ENCODE measurements at regions not wholly inside any gene's neighbourhood (a gene's known extent, or its start where the extent isn't known, plus 50 kb on each side); places are given as distances from the start of the nearest gene placed in this dataset.
"Not testable (repeated sequence)": the region's sequence is repeated elsewhere in the genome, so short reads cannot be mapped to it uniquely, and the experiment has no call there.

- Histone ChIP-seq H4K20me1 (ENCODE audit: low read depth, low read length) (no peaks in the 10 kb centered on the region), H2AFZ (ENCODE audit: low read depth, low read length, severe bottlenecking) (no peak overlapping the region), H3K9me2 (replicated peaks; ENCODE audit: insufficient read depth, low read length) (no peaks in the 10 kb centered on the region), H3K27ac (ENCODE audit: low read depth, low read length) (no peak overlapping the region), H3K9me3 (ENCODE audit: insufficient read depth, low read length) (no peaks in the 10 kb centered on the region), H3F3A (ENCODE audit: insufficient read depth) (no peaks in the 10 kb centered on the region), H3K9ac (ENCODE audit: low read length) (no peak overlapping the region), H3K4me2 (ENCODE audit: low read depth, low read length, poor library complexity, severe bottlenecking) (no peak overlapping the region), H3K36me3 (ENCODE audit: low read length) (no peaks in the 10 kb centered on the region), H3K27me3 (ENCODE audit: low read length) (no peaks in the 10 kb centered on the region), H3K79me2 (ENCODE audit: insufficient read depth, low read length) (no peaks in the 10 kb centered on the region), H3K4me3 (ENCODE audit: insufficient read depth, low read length, poor library complexity, severe bottlenecking) (no peak overlapping the region)
- TF ChIP-seq CTCF (IDR thresholded peaks at IDR 0.05; ENCODE audit: insufficient read depth, low read length, poor library complexity, severe bottlenecking) = no peak
- no peak for TF ChIP-seq EZH2phosphoT487 (conservative IDR thresholded peaks at IDR 0.05; ENCODE audit: low read length)
Measured at GRCh38 chr2:59233448-59233847, 992.3 kb upstream of the FANCL start.

GRCh38 chr2:59232394-59233165 is 991.5 kb upstream of the FANCL start:
- Histone ChIP-seq H3F3A (ENCODE audit: insufficient read depth) (no peaks in the 10 kb centered on the region), H3K27ac (ENCODE audit: low read depth, low read length) (no peak overlapping the region), H2AFZ (ENCODE audit: low read depth, low read length, severe bottlenecking) (no peak overlapping the region), H3K27me3 (ENCODE audit: low read length) (no peaks in the 10 kb centered on the region), H3K9ac (ENCODE audit: low read length) (no peak overlapping the region), H3K9me2 (replicated peaks; ENCODE audit: insufficient read depth, low read length) (no peaks in the 10 kb centered on the region), H3K4me3 (ENCODE audit: insufficient read depth, low read length, poor library complexity, severe bottlenecking) (no peak overlapping the region), H3K79me2 (ENCODE audit: insufficient read depth, low read length) (no peaks in the 10 kb centered on the region), H3K36me3 (ENCODE audit: low read length) (no peaks in the 10 kb centered on the region), H3K9me3 (ENCODE audit: insufficient read depth, low read length) (no peaks in the 10 kb centered on the region), H4K20me1 (ENCODE audit: low read depth, low read length) (no peaks in the 10 kb centered on the region), H3K4me2 (ENCODE audit: low read depth, low read length, poor library complexity, severe bottlenecking) (no peak overlapping the region)
- TF ChIP-seq EZH2phosphoT487 (conservative IDR thresholded peaks at IDR 0.05; ENCODE audit: low read length) (no peak), CTCF (IDR thresholded peaks at IDR 0.05; ENCODE audit: insufficient read depth, low read length, poor library complexity, severe bottlenecking) (no peak)

- H4K20me1 ChIP-seq (ENCODE audit: low read depth, low read length); H3K9ac ChIP-seq (ENCODE audit: low read length); H3K9me3 ChIP-seq (ENCODE audit: insufficient read depth, low read length); H3K4me2 ChIP-seq (ENCODE audit: low read depth, low read length, poor library complexity, severe bottlenecking); H3K4me3 ChIP-seq (ENCODE audit: insufficient read depth, low read length, poor library complexity, severe bottlenecking); H3K79me2 ChIP-seq (ENCODE audit: insufficient read depth, low read length); H3K27me3 ChIP-seq (ENCODE audit: low read length); H2AFZ ChIP-seq (ENCODE audit: low read depth, low read length, severe bottlenecking); H3K36me3 ChIP-seq (ENCODE audit: low read length); H3K27ac ChIP-seq (ENCODE audit: low read depth, low read length); H3K9me2 ChIP-seq (replicated peaks; ENCODE audit: insufficient read depth, low read length); H3F3A ChIP-seq (ENCODE audit: insufficient read depth): not testable (repeated sequence)
Measured at GRCh38 chr2:59226362-59226761, 985.2 kb upstream of the FANCL start.

- no peaks in the 10 kb centered on the region for H3K36me3 ChIP-seq (ENCODE audit: low read length)
- no peaks in the 10 kb centered on the region for H3K9me3 ChIP-seq (ENCODE audit: insufficient read depth, low read length)
- no peak overlapping the region for H3K9ac ChIP-seq (ENCODE audit: low read length)
- no peak overlapping the region for H3K4me2 ChIP-seq (ENCODE audit: low read depth, low read length, poor library complexity, severe bottlenecking)
- H3K4me3 ChIP-seq (ENCODE audit: insufficient read depth, low read length, poor library complexity, severe bottlenecking) = no peak overlapping the region
- H3K27ac ChIP-seq (ENCODE audit: low read depth, low read length) = no peak overlapping the region
- no peaks in the 10 kb centered on the region for H4K20me1 ChIP-seq (ENCODE audit: low read depth, low read length)
- no peaks in the 10 kb centered on the region for H3F3A ChIP-seq (ENCODE audit: insufficient read depth)
- TF ChIP-seq CTCF (IDR thresholded peaks at IDR 0.05; ENCODE audit: insufficient read depth, low read length, poor library complexity, severe bottlenecking) = no peak
- TF ChIP-seq EZH2phosphoT487 (conservative IDR thresholded peaks at IDR 0.05; ENCODE audit: low read length) = no peak
- H2AFZ ChIP-seq (ENCODE audit: low read depth, low read length, severe bottlenecking) = no peak overlapping the region
- no peaks in the 10 kb centered on the region for H3K79me2 ChIP-seq (ENCODE audit: insufficient read depth, low read length)
- H3K9me2 ChIP-seq (replicated peaks; ENCODE audit: insufficient read depth, low read length) = no peaks in the 10 kb centered on the region
- no peaks in the 10 kb centered on the region; the same call in 1 of the 2 replicates for H3K27me3 ChIP-seq (ENCODE audit: low read length)
Measured at GRCh38 chr2:59223742-59224141, 982.6 kb upstream of the FANCL start.
